ENCODE measurements at regions not wholly inside any gene's neighbourhood (a gene's known extent, or its start where the extent isn't known, plus 50 kb on each side); places are given as distances from the start of the nearest gene placed in this dataset.

DNA sequence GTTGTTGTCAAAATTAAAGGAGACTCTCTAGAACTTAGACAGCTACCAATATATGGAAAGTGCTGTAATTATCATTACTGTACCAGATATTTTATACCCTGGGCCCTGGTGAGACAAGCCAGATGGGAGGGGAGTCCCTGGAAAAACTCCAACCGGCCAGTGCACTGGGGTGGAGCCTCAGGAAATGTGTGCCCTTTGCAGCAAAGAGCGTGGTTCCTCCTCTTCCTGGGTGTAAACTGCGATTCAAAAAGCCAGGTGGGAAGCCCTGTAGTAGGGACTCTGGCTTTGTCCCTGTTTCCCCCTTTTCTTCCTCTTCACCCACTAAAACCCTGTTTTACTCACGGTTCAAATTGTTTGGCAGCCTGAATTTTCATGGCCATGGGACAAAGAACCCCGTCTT lies 812.3 kb downstream of the PLA2G4A start:
- no peak overlapping the region for H3K9ac ChIP-seq (ENCODE audit: low read length)
- no peaks in the 10 kb centered on the region for H3F3A ChIP-seq (ENCODE audit: insufficient read depth, low read length)
- H3K4me2 ChIP-seq (ENCODE audit: low read length), result no peak overlapping the region
- no peak overlapping the region for H3K27ac ChIP-seq (ENCODE audit: low read depth, low read length, poor library complexity, severe bottlenecking)
- H3K27me3 ChIP-seq (ENCODE audit: insufficient read depth, low read length), result no peaks in the 10 kb centered on the region
- TF ChIP-seq EZH2 (IDR thresholded peaks at IDR 0.05; ENCODE audit: borderline replicate concordance, low read length), result no peak
- TF ChIP-seq, protein P1, sequence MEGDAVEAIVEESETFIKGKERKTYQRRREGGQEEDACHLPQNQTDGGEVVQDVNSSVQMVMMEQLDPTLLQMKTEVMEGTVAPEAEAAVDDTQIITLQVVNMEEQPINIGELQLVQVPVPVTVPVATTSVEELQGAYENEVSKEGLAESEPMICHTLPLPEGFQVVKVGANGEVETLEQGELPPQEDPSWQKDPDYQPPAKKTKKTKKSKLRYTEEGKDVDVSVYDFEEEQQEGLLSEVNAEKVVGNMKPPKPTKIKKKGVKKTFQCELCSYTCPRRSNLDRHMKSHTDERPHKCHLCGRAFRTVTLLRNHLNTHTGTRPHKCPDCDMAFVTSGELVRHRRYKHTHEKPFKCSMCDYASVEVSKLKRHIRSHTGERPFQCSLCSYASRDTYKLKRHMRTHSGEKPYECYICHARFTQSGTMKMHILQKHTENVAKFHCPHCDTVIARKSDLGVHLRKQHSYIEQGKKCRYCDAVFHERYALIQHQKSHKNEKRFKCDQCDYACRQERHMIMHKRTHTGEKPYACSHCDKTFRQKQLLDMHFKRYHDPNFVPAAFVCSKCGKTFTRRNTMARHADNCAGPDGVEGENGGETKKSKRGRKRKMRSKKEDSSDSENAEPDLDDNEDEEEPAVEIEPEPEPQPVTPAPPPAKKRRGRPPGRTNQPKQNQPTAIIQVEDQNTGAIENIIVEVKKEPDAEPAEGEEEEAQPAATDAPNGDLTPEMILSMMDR (IDR thresholded peaks at IDR 0.05; ENCODE audit: low read length), result no peak
- no peaks in the 10 kb centered on the region for H3K36me3 ChIP-seq (ENCODE audit: insufficient read depth, low read length)
- H3K4me3 ChIP-seq (ENCODE audit: low read depth, low read length, poor library complexity, severe bottlenecking), result no peak overlapping the region
- no peaks in the 10 kb centered on the region for H3K4me1 ChIP-seq (ENCODE audit: insufficient read depth, low read length, severe bottlenecking)
- no peaks in the 10 kb centered on the region for H3K9me2 ChIP-seq (ENCODE audit: low read depth, low read length)
- no peaks in the 10 kb centered on the region for H3K9me3 ChIP-seq (ENCODE audit: low read length)
- no peaks in the 10 kb centered on the region for H3K79me2 ChIP-seq (ENCODE audit: insufficient read depth, low read length)
- no peaks in the 10 kb centered on the region for H4K20me1 ChIP-seq (ENCODE audit: insufficient read depth, low read length)
- no peak overlapping the region for H2AFZ ChIP-seq (ENCODE audit: low read length)

DNA sequence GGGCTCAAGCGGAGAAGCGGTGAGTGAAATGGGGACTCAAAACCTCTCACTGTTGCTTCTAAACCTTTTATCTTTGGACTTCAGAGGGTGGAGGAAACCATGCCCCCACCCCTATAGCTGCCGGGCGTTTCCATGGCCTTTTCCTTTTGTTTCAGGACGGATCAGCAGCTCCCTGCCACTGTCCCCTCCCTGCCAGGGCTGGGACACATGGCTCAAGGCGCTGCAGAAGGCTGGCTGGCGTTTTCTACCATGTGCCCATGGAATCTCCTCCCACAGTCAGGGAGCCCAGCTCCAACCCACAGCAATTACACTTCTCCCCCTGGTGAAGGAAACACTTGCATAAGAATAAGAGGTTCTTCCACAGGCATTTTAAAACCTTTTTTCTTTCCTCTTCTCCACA lies 812.7 kb downstream of the PLA2G4A start:
- no peaks in the 10 kb centered on the region for H3K9me3 ChIP-seq (ENCODE audit: low read length)
- no peaks in the 10 kb centered on the region for H3K36me3 ChIP-seq (ENCODE audit: insufficient read depth, low read length)
- no peaks in the 10 kb centered on the region for H3K9me2 ChIP-seq (ENCODE audit: low read depth, low read length)
- no peaks in the 10 kb centered on the region for H3F3A ChIP-seq (ENCODE audit: insufficient read depth, low read length)
- no peaks in the 10 kb centered on the region for H4K20me1 ChIP-seq (ENCODE audit: insufficient read depth, low read length)
- no peaks in the 10 kb centered on the region for H3K4me1 ChIP-seq (ENCODE audit: insufficient read depth, low read length, severe bottlenecking)
- H3K27ac ChIP-seq (ENCODE audit: low read depth, low read length, poor library complexity, severe bottlenecking), result no peak overlapping the region
- no peaks in the 10 kb centered on the region for H3K79me2 ChIP-seq (ENCODE audit: insufficient read depth, low read length)
- TF ChIP-seq EZH2 (IDR thresholded peaks at IDR 0.05; ENCODE audit: borderline replicate concordance, low read length), result no peak
- TF ChIP-seq, protein P1 (IDR thresholded peaks at IDR 0.05; ENCODE audit: low read length), result no peak
- no peak overlapping the region for H3K4me3 ChIP-seq (ENCODE audit: low read depth, low read length, poor library complexity, severe bottlenecking)
- H2AFZ ChIP-seq (ENCODE audit: low read length), result no peak overlapping the region
- H3K27me3 ChIP-seq (ENCODE audit: insufficient read depth, low read length), result no peaks in the 10 kb centered on the region
- no peak overlapping the region for H3K4me2 ChIP-seq (ENCODE audit: low read length)
- no peak overlapping the region for H3K9ac ChIP-seq (ENCODE audit: low read length)

DNA sequence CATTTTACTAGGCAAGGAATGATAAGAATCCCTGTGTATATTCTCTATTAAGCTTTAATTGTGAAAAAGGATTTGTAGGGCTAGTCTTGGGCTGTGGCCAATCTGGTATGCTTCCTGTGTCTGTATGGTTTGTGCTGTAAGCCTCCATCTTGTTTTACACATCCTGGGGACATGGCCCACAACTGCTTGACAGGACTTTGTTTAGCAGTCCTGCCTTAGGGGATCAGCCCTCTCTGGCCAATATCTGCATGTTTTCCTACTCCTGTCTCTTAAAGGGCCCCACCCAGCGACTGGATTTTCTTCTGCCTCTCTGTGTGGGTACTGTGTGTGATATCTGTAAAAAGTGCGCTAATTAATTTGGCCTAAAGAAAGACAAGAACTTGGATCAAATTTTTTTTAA lies 813.2 kb downstream of the PLA2G4A start:
- no peak overlapping the region for H3K27ac ChIP-seq (ENCODE audit: low read depth, low read length, poor library complexity, severe bottlenecking)
- H3K9ac ChIP-seq (ENCODE audit: low read length), result no peak overlapping the region
- no peaks in the 10 kb centered on the region for H3K9me3 ChIP-seq (ENCODE audit: low read length)
- H4K20me1 ChIP-seq (ENCODE audit: insufficient read depth, low read length), result no peaks in the 10 kb centered on the region
- no peaks in the 10 kb centered on the region for H3F3A ChIP-seq (ENCODE audit: insufficient read depth, low read length)
- TF ChIP-seq, protein P1 (IDR thresholded peaks at IDR 0.05; ENCODE audit: low read length), result no peak
- no peak for TF ChIP-seq EZH2 (IDR thresholded peaks at IDR 0.05; ENCODE audit: borderline replicate concordance, low read length)
- H3K27me3 ChIP-seq (ENCODE audit: insufficient read depth, low read length), result no peaks in the 10 kb centered on the region
- H3K4me3 ChIP-seq (ENCODE audit: low read depth, low read length, poor library complexity, severe bottlenecking), result no peak overlapping the region
- H3K79me2 ChIP-seq (ENCODE audit: insufficient read depth, low read length), result no peaks in the 10 kb centered on the region
- H2AFZ ChIP-seq (ENCODE audit: low read length), result no peak overlapping the region
- H3K9me2 ChIP-seq (ENCODE audit: low read depth, low read length), result no peaks in the 10 kb centered on the region
- H3K4me2 ChIP-seq (ENCODE audit: low read length), result no peak overlapping the region
- H3K36me3 ChIP-seq (ENCODE audit: insufficient read depth, low read length), result no peaks in the 10 kb centered on the region
- no peaks in the 10 kb centered on the region for H3K4me1 ChIP-seq (ENCODE audit: insufficient read depth, low read length, severe bottlenecking)
